K562 (cell line): ENCODE measurements at regions not wholly inside any gene's neighbourhood (a gene's known extent, or its start where the extent isn't known, plus 50 kb on each side); places are given as distances from the start of the nearest gene placed in this dataset.

ENCODE experiments used
- ATAC-seq: fragments of 200-7000 bp; cut with Tn5 transposase; 3 replicates; pipeline ENCODE4 v1.9.1; 2020; ENCODE audit warnings: moderate library complexity
- BruUV-seq: library from RNA; stranded (reverse); fragments of 400-500 nt; replicated peaks from 2 replicates; lab custom pipeline; 2021; lab: Mats Ljungman, UMichigan
- CTCF ChIA-PET: fragments of 300-600 bp; formaldehyde crosslinking; extraction: SDS; loops from one replicate; lab custom pipeline; 2021; ENCODE audit warnings: low intra/inter-chr PET ratio; lab: Yijun Ruan, JAX
- POLR2A ChIA-PET: fragments of 300-600, 350-650 bp; sonication (Branson Sonifier 250); formaldehyde crosslinking; extraction: SDS; loops from one replicate; lab custom pipeline; 2021; ENCODE audit warnings: antibody characterized with exemption, inconsistent platforms; lab: Yijun Ruan, JAX
- DNase-seq, 4 experiments: peaks; one replicate each; pipeline versions ENCODE4 v3.0.0 to v3.0.0-alpha.2; 2011 to 2018; ENCODE audit warnings: low spot score in 3 of 4, mixed read lengths in 3 of 4; ENCODE audit errors: extremely low read depth in 1 of 4
- FAIRE-seq: peaks from 2 replicates; lab custom pipeline; 2011; peaks lifted over from hg19 to GRCh38; lab: Jason Lieb, UNC
- H2AFZ ChIP-seq: 2 replicates; pipeline ENCODE4 v1.6.0; 2011; ENCODE audit warnings: low read depth, low read length, control low read depth, inconsistent platforms
- H3K27ac ChIP-seq: fragments of 200-600 bp; 3 replicates; pipeline ENCODE4 v1.8.0; 2011; ENCODE audit warnings: low read depth, mild to moderate bottlenecking, control low read depth, inconsistent platforms, low read length, moderate library complexity, mixed read lengths; ENCODE audit errors: extremely low read depth
- H3K27me3 ChIP-seq, 2 experiments: fragments of 300-600 bp in 1 of 2; 2 replicates in 1 of 2; 3 replicates in 1 of 2; pipeline versions ENCODE4 v1.6.0 to v1.8.0; 2011; ENCODE audit warnings: inconsistent platforms in 2 of 2, low read length in 2 of 2, mild to moderate bottlenecking in 1 of 2, mixed read lengths in 1 of 2, moderate library complexity in 1 of 2; ENCODE audit not compliant: control insufficient read depth in 2 of 2, insufficient read depth in 2 of 2
- H3K36me3 ChIP-seq: fragments of 300-600 bp; 3 replicates; pipeline ENCODE4 v1.8.0; 2011; ENCODE audit warnings: mild to moderate bottlenecking, low read length, inconsistent platforms; ENCODE audit not compliant: control insufficient read depth, insufficient read depth
- H3K4me1 ChIP-seq, 2 experiments: fragments of 200-600 bp in 1 of 2; replicated peaks in 1 of 2; 2 replicates in 1 of 2; 3 replicates in 1 of 2; pipeline versions ENCODE4 v1.5.1 to v1.8.0; 2011; ENCODE audit warnings: inconsistent platforms in 2 of 2, low read length in 2 of 2, mild to moderate bottlenecking in 1 of 2, mixed read lengths in 1 of 2, moderate library complexity in 1 of 2; ENCODE audit not compliant: control insufficient read depth in 2 of 2, insufficient read depth in 2 of 2
- H3K4me2 ChIP-seq: 2 replicates; pipeline ENCODE4 v1.6.1; 2011; ENCODE audit warnings: low read length, control low read depth, inconsistent platforms, mixed read lengths; ENCODE audit not compliant: insufficient read depth
- H3K4me3 ChIP-seq: fragments of 200-600 bp; sonication (generic), shearing (Covaris generic); 2 replicates; pipeline ENCODE4 v1.5.1; 2016; ENCODE audit warnings: control low read depth, inconsistent platforms
- H3K79me2 ChIP-seq: fragments of 200-600 bp; 3 replicates; pipeline ENCODE4 v1.8.0; 2011; ENCODE audit warnings: low read length, inconsistent platforms; ENCODE audit not compliant: control insufficient read depth, insufficient read depth
- H3K9ac ChIP-seq, 2 experiments: 2 replicates each; pipeline versions ENCODE4 v1.6.0 to v1.6.1; 2011; ENCODE audit warnings: low read depth in 2 of 2, low read length in 2 of 2, control low read depth in 1 of 2, inconsistent platforms in 1 of 2, mild to moderate bottlenecking in 1 of 2, mixed read lengths in 1 of 2; ENCODE audit not compliant: insufficient read depth in 1 of 2
- H3K9me1 ChIP-seq: one replicate; pipeline ENCODE4 v1.6.0; 2011; ENCODE audit warnings: inconsistent platforms, mild to moderate bottlenecking, low read length, moderate library complexity; ENCODE audit not compliant: control insufficient read depth, insufficient read depth
- H3K9me3 ChIP-seq: replicated peaks from 2 replicates; pipeline ENCODE4 v1.5.1; 2011; ENCODE audit warnings: low read depth, low read length, inconsistent platforms; ENCODE audit not compliant: control insufficient read depth, insufficient read depth
- H4K20me1 ChIP-seq: replicated peaks from 2 replicates; pipeline ENCODE4 v1.6.1; 2011; ENCODE audit warnings: low read length, inconsistent platforms, mixed read lengths; ENCODE audit not compliant: control insufficient read depth, insufficient read depth
- BDP1 ChIP-seq: IDR thresholded peaks from 3 replicates; pipeline ENCODE4 v1.6.1; 2011; ENCODE audit not compliant: insufficient read length, insufficient read depth
- CSDE1 ChIP-seq, 2 experiments: fragments of 450-650 bp; IDR thresholded peaks; 2 replicates each; pipeline ENCODE4 v1.6.1; 2016; ENCODE audit warnings: mild to moderate bottlenecking in 1 of 2
- ESRRA ChIP-seq: fragments of 450-650 bp; IDR thresholded peaks from 2 replicates; pipeline ENCODE4 v1.6.1; 2014; ENCODE audit warnings: low read depth, mild to moderate bottlenecking, moderate library complexity, borderline replicate concordance
- HNRNPH1 ChIP-seq: fragments of 200-400 bp; formaldehyde crosslinking; optimal IDR thresholded peaks from 2 replicates; pipeline ENCODE3; 2017; ENCODE audit warnings: low read depth, mild to moderate bottlenecking, low read length, moderate library complexity
- MYBL2 ChIP-seq, 2 experiments: fragments of 450-650 bp in 1 of 2; sonication (generic) in 1 of 2; formaldehyde crosslinking in 1 of 2; IDR thresholded peaks; 2 replicates each; pipeline versions ENCODE4 v1.6.1 to v1.8.1; 2017 to 2022; ENCODE audit warnings: borderline replicate concordance in 1 of 2, inconsistent platforms in 1 of 2, low read depth in 1 of 2, mild to moderate bottlenecking in 1 of 2, missing genetic modification reagents in 1 of 2, moderate library complexity in 1 of 2
- MYC ChIP-seq, 2 experiments: fragments of 250-450 bp in 1 of 2; sonication (Bioruptor Pico) in 1 of 2; IDR thresholded peaks; 2 replicates each; pipeline versions ENCODE4 v1.5.1 to v1.6.1; 2012 to 2021; ENCODE audit warnings: low read depth in 2 of 2, borderline replicate concordance in 1 of 2, improper control_type of control experiment in 1 of 2, low read length in 1 of 2, mild to moderate bottlenecking in 1 of 2, moderate library complexity in 1 of 2
- OTX1 ChIP-seq: fragments of 450-650 bp; formaldehyde crosslinking; IDR thresholded peaks from 2 replicates; pipeline ENCODE4 v1.4.0; 2022; ENCODE audit warnings: mild to moderate bottlenecking
- PTBP1 ChIP-seq: fragments of 200-400 bp; formaldehyde crosslinking; IDR thresholded peaks from 2 replicates; pipeline ENCODE4 v1.6.1; 2017; ENCODE audit warnings: low read depth, low read length
- ZBTB8A ChIP-seq: fragments of 450-650 bp; IDR thresholded peaks from 2 replicates; pipeline ENCODE4 v1.6.1; 2018; ENCODE audit warnings: mild to moderate bottlenecking, moderate library complexity; ENCODE audit not compliant: partially characterized antibody
- ZNF444 ChIP-seq: fragments of 250-450 bp; sonication (Bioruptor Pico); IDR thresholded peaks from 2 replicates; pipeline ENCODE4 v1.4.0; 2020; ENCODE audit warnings: mild to moderate bottlenecking, moderate library complexity
- in situ Hi-C: fragments of 300-500 bp; cut with MboI; formaldehyde crosslinking; loops from 4 replicates; pipeline ENCODE4 v1.15.0; 2018; ENCODE audit warnings: inconsistent platforms, mixed read lengths
- intact Hi-C: fragments of 100-400 bp; cut with micrococcal nuclease; formaldehyde crosslinking; loops from 2 replicates; pipeline ENCODE4 v1.14.2; 2022
- TF ChIP-seq, protein P1 (sequence below): fragments of 450-650 bp; IDR thresholded peaks from 2 replicates; pipeline ENCODE4 v1.6.1; 2017; ENCODE audit warnings: mild to moderate bottlenecking, moderate library complexity
- TF ChIP-seq, protein P2 (sequence below): fragments of 450-650 bp; formaldehyde crosslinking; conservative IDR thresholded peaks from 2 replicates; pipeline ENCODE4 v1.4.0; 2022; ENCODE audit warnings: mild to moderate bottlenecking, missing genetic modification characterization
- TF ChIP-seq, protein P3 (sequence below): sonication (generic); formaldehyde crosslinking; IDR thresholded peaks from 2 replicates; pipeline ENCODE4 v1.8.0; 2022; ENCODE audit warnings: missing genetic modification reagents, mild to moderate bottlenecking, moderate library complexity, borderline replicate concordance

DNA sequence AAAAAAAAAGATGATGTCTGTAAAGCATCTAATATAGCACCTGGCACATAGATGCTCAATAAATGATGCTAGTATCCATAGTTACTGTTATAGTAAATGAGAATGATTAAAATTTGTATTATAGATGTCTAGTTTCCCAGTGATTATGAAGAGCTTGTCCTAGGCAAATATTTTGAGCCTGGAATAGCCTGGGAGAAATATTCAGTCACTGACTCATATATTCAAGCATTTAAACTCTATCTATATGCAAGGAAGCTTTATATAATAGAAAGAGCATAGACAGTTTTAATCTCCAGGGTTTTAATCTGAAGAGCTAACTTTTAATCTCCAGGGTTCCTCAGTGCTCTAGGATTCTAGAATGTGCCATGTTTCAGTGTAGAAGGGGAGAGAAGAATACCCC is 91.5 kb upstream of the VASH1 start:
- no TSS peak for BruUV-seq
- peaks cover 4 to 15% of the 10 kb centered on the region in 2 experiments; a peak in 3 of 5 replicates for H3K27me3 ChIP-seq
- intact Hi-C loops, result no loop called here
- no peaks in the 10 kb centered on the region; a peak in 1 of 5 replicates for H3K4me1 ChIP-seq
- no peak overlapping the region for H3K9ac ChIP-seq
- ChIA-PET CTCF (no interaction called here), POLR2A (interaction anchor here (0.6 kb wide), 1 partner anchor 20 kb away, joined by 3 read pairs; no protein-coding TSS in a partner anchor)
- H3K9me3 ChIP-seq, result no peaks in the 10 kb centered on the region
- no peak overlapping the region for H2AFZ ChIP-seq
- H3K27ac ChIP-seq, result no peak overlapping the region
- TF ChIP-seq MYC (IDR thresholded peaks at IDR 0.05; ENCODE audit: low read depth, low read length) (no peak), MYC (CRISPR knock-in tag; IDR thresholded peaks at IDR 0.05; ENCODE audit: borderline replicate concordance, low read depth) (no peak), OTX1 (no peak), MYBL2 (IDR thresholded peaks at IDR 0.05; ENCODE audit: low read depth) (no peak), MYBL2 (CRISPR knock-in tag; IDR thresholded peaks at IDR 0.05; ENCODE audit: borderline replicate concordance) (no peak), HNRNPH1 (no peak), ZBTB8A (no peak), BDP1 (no peak), ESRRA (no peak), PTBP1 (no peak), ZNF444 (CRISPR knock-in tag) (no peak), CSDE1 (IDR thresholded peaks at IDR 0.05) (no peak)
- TF ChIP-seq, protein P1, sequence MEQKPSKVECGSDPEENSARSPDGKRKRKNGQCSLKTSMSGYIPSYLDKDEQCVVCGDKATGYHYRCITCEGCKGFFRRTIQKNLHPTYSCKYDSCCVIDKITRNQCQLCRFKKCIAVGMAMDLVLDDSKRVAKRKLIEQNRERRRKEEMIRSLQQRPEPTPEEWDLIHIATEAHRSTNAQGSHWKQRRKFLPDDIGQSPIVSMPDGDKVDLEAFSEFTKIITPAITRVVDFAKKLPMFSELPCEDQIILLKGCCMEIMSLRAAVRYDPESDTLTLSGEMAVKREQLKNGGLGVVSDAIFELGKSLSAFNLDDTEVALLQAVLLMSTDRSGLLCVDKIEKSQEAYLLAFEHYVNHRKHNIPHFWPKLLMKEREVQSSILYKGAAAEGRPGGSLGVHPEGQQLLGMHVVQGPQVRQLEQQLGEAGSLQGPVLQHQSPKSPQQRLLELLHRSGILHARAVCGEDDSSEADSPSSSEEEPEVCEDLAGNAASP, result no peak
- TF ChIP-seq, protein P2, sequence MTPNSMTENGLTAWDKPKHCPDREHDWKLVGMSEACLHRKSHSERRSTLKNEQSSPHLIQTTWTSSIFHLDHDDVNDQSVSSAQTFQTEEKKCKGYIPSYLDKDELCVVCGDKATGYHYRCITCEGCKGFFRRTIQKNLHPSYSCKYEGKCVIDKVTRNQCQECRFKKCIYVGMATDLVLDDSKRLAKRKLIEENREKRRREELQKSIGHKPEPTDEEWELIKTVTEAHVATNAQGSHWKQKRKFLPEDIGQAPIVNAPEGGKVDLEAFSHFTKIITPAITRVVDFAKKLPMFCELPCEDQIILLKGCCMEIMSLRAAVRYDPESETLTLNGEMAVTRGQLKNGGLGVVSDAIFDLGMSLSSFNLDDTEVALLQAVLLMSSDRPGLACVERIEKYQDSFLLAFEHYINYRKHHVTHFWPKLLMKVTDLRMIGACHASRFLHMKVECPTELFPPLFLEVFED (CRISPR knock-in tag), result no peak
- TF ChIP-seq, protein P3, sequence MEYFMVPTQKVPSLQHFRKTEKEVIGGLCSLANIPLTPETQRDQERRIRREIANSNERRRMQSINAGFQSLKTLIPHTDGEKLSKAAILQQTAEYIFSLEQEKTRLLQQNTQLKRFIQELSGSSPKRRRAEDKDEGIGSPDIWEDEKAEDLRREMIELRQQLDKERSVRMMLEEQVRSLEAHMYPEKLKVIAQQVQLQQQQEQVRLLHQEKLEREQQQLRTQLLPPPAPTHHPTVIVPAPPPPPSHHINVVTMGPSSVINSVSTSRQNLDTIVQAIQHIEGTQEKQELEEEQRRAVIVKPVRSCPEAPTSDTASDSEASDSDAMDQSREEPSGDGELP, result no peak
- no peak overlapping the region for H3K4me3 ChIP-seq
- in situ Hi-C loops, result no loop called here
- no peak for FAIRE-seq
- no peak for ATAC-seq
- H3K79me2 ChIP-seq, result no peaks in the 10 kb centered on the region
- H3K9me1 ChIP-seq, result no peaks in the 10 kb centered on the region
- H3K4me2 ChIP-seq, result no peak overlapping the region
- no peak for DNase-seq
- no peaks in the 10 kb centered on the region for H4K20me1 ChIP-seq
- H3K36me3 ChIP-seq, result no peaks in the 10 kb centered on the region
